ENCODE measurements at regions not wholly inside any gene's neighbourhood (a gene's known extent, or its start where the extent isn't known, plus 50 kb on each side); places are given as distances from the start of the nearest gene placed in this dataset.

- no peak for TF ChIP-seq CTCF (IDR thresholded peaks at IDR 0.05; ENCODE audit: low read depth, low read length)
- TF ChIP-seq EZH2phosphoT487 (IDR thresholded peaks at IDR 0.05; ENCODE audit: low read depth), result no peak
Observed at GRCh38 chr12:83465632-83466031, 778.9 kb downstream of the TMTC2 start.
